ENCODE measurements at regions not wholly inside any gene's neighbourhood (a gene's known extent, or its start where the extent isn't known, plus 50 kb on each side); places are given as distances from the start of the nearest gene placed in this dataset.

DNA sequence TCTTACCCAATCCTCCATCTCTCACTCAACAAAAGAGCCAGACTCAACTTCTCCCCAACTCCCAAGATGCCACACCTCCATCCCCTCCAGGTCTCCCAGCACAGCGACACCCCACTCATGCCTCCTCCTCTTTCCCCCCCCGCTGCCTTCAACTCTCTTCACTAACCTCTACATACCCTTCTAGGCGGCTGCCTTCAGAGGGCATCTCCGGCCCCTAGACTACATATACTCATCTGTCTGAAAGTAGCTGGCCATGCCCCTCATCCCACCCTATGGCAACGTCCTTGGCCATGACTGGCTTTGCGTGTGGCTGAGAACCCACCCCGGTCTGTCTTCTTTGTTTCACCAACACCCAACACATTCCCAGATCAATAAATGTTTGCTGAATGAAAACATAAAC lies 81.7 kb upstream of the TMEM45B start:
- Histone ChIP-seq H2AK9ac (replicated peaks; ENCODE audit: low read depth, low read length, poor library complexity) (no peak overlapping the region), H3K9me1 (ENCODE audit: insufficient read depth, low read length) (no peaks in the 10 kb centered on the region), H3K9ac (ENCODE audit: low read depth, low read length) (no peak overlapping the region), H3K23ac (ENCODE audit: low read depth, low read length) (no peak overlapping the region), H3K4me3 (ENCODE audit: insufficient read depth, low read depth, low read length) (no peak overlapping the region), H3K4me2 (ENCODE audit: low read depth, low read length) (no peak overlapping the region), H3K4ac (ENCODE audit: low read depth, low read length) (no peak overlapping the region), H3K9me3 (ENCODE audit: control insufficient read depth, insufficient read depth, low read length) (no peaks in the 10 kb centered on the region), H3K27me3 (ENCODE audit: control insufficient read depth, insufficient read depth, low read length) (peaks cover 2% of the 10 kb centered on the region), H2BK5ac (ENCODE audit: low read depth, low read length, poor library complexity, severe bottlenecking) (no peak overlapping the region), H3K36me3 (ENCODE audit: control insufficient read depth, insufficient read depth, low read length) (no peaks in the 10 kb centered on the region), H3K4me1 (ENCODE audit: control insufficient read depth, insufficient read depth, low read length) (no peaks in the 10 kb centered on the region), H2BK120ac (ENCODE audit: low read depth, low read length) (no peak overlapping the region), H3K79me1 (ENCODE audit: low read depth in 1 of 2, low read length in 2 of 2) (no peaks in the 10 kb centered on the region), H4K8ac (ENCODE audit: low read depth in 2 of 2, low read length in 2 of 2) (no peak overlapping the region), H4K5ac (ENCODE audit: low read depth, low read length) (no peak overlapping the region), H4K20me1 (ENCODE audit: insufficient read depth, low read length) (no peaks in the 10 kb centered on the region), H4K91ac (ENCODE audit: insufficient read depth, low read depth, low read length) (no peak overlapping the region), H3K14ac (replicated peaks; ENCODE audit: low read depth, low read length) (no peak overlapping the region), H2BK20ac (ENCODE audit: low read depth, low read length) (no peak overlapping the region), H2AK5ac (ENCODE audit: low read depth, low read length) (no peak overlapping the region), H2BK15ac (ENCODE audit: low read depth, low read length) (no peak overlapping the region), H3K18ac (ENCODE audit: low read depth, low read length) (no peak overlapping the region), H2AFZ (replicated peaks; ENCODE audit: low read length, poor library complexity) (no peak overlapping the region), H3K27ac (ENCODE audit: insufficient read depth, low read length) (no peak overlapping the region), H3K56ac (ENCODE audit: extremely low read depth, insufficient read depth, low read length) (no peak overlapping the region)
- POLR2A ChIA-PET (ENCODE audit: unreplicated experiment) = no interaction called here
- 68% methylated on average over 4 of the region's 7 CpGs; no CpG with 5 or more reads in 1 of the 2 experiments for WGBS, 2 experiments (ENCODE audit: extremely low coverage in 2 of 2, insufficient read length in 1 of 2)
- CTCF ChIA-PET = no interaction called here
- DNase-seq (no peak), ATAC-seq (ENCODE audit: low read depth) (no peak)
- in situ Hi-C loops (cut with MboI; ENCODE audit: low sequenced_read_pairs) (loop anchor here (25.0 kb wide), 1 partner anchor 622 kb away; no protein-coding TSS in a partner anchor), intact Hi-C loops (cut with micrococcal nuclease) (no loop called here), dilution Hi-C loops (cut with HindIII; ENCODE audit: low sequenced_read_pairs, unreplicated experiment) (no loop called here)
- BruUV-seq (replicated peaks) = no TSS peak
- TF ChIP-seq, protein P1, sequence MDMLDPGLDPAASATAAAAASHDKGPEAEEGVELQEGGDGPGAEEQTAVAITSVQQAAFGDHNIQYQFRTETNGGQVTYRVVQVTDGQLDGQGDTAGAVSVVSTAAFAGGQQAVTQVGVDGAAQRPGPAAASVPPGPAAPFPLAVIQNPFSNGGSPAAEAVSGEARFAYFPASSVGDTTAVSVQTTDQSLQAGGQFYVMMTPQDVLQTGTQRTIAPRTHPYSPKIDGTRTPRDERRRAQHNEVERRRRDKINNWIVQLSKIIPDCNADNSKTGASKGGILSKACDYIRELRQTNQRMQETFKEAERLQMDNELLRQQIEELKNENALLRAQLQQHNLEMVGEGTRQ (IDR thresholded peaks at IDR 0.05; ENCODE audit: low read depth, low read length) = no peak
- TF ChIP-seq CTCF (conservative IDR thresholded peaks at IDR 0.05; ENCODE audit: low read depth, low read length) (no peak), POLR2A (IDR thresholded peaks at IDR 0.05; ENCODE audit: low read depth, low read length) (no peak), MXI1 (IDR thresholded peaks at IDR 0.05; ENCODE audit: borderline replicate concordance, low read depth, low read length) (no peak)

Measured in IMR-90 (cell line).